NCI-H1048 (cell line): ENCODE measurements at regions not wholly inside any gene's neighbourhood (a gene's known extent, or its start where the extent isn't known, plus 50 kb on each side); places are given as distances from the start of the nearest gene placed in this dataset.
"Not testable (repeated sequence)": the region's sequence is repeated elsewhere in the genome, so short reads cannot be mapped to it uniquely, and the experiment has no call there.

Experiments
- DNase-seq: peaks from one replicate; lab custom pipeline; 2025; lab: John Stamatoyannopoulos, UW

DNA sequence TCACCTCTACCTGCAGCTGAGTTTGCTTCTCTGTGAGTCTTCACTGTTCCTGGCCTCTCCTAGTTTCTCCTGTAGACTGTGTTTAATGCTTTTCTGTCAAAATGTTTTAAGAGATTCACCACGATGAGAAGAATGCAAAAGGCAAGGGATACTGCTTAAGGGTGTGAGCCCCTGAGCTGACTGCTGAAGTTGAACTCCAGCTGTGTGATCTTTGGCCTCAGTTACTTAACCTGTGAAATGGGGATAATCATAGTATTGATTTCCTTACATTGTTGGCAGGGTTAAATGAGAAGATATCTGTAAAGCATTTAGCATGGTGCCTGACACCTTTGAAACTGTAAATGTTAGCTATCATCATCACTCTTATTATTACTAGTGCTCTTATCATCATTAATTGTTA, 230.2 kb upstream of the MYLIP start:
- no peak for DNase-seq

DNA sequence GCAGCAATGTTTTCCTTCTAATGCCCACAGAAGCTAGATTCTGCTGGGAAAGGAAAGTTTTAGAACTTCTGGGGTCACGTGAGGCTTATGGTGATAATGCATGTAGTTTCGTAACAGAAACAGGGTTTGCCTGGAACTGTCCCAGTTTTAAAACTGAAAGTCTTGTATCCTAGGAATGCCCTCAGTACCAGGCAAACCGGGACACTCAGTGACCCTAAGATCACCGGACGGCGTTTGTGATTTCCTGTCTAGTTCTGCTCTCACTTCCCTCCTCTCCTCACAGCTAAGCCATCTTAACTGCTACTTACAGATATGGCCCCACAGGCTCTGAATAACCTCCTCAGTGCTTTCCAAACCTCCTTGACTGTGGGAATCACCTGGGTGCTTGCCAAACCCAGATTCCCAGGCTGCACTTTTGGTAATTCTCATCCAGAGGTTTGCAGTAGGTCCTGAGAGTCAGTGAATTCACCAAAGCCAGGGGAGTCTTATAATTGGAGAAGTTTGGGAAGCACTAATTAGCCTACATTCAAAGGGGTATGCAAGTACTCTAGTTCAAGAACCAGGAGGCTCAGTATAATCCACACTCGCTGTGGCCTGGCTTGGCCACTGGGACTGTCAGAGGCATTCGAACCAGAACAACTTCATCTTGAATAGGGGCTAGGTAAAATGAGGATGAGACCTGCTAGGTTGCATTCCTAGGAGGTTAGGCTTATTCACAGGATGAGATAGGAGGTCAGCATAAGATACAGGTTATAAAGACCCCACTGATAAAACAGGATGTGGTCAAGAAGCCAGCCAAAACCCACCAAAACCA, 231.6 kb upstream of the MYLIP start:
- DNase-seq: no peak

DNA sequence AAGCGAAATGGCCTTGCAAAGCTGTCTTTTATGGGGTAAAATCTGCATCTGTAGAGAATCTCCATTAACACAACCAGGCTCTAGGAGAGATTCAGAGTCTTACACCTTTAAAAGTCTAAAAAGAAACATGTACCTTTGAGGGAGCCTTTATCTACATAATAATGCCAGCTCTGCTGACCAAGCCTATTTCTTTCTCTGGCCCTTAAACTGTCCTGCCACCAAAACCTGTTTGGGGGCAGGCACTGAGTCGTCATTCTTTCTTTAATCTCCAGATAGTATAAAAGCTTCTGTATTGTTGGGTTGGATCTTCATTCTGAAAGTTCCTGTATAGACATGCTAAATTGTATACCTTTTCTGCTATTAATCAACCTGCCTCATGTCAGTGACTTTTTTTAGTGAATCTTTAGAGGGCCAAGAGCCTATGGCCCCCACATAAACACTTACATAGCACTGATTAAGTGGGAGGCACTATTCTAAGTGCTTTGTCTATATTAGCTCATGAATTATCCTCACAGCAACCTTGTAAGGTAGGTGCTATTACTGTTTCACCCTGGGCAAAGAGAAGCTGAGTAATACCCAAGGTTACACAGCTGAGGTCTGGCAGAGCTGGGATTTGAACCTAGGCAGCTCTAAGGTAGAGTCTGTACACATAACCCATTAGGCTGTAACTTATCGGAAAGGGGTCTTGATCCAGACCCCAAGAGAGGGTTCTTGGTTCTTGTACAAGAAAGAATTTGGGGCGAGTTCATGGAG, 232.3 kb upstream of the DTNBP1 start:
- DNase-seq: no peak

DNA sequence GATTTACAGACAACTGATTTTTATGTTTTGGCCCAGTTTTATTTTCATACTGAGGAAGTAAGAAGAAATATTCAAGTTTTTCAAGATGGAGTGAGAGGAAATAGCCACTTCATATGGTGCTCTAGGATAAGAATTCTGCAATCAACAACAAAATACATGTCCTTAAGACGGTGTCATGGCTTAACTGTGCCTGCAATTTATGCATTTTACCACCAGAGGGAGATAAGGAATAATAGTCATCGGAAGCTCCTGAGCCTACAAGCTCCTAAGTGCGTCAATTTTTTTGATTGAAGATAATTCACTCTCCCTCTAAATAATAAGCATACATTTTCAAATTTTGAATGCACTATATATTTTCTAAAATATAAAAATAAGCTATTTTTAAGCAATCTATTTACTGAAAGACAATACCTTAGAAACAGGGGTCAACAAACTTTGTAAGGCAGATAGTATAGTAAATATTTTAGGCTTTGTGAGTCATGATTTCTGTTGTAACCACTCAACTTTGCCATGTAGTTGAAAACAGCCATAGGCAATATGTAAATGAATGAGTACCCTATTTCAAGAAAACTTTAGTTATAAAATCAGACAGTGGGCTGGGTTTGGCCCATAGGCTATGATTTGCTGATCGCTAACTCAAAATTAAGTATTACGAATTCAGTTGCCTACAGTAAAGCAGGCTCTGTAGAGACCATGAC, 230.9 kb upstream of the DTNBP1 start:
- no peak for DNase-seq

DNA sequence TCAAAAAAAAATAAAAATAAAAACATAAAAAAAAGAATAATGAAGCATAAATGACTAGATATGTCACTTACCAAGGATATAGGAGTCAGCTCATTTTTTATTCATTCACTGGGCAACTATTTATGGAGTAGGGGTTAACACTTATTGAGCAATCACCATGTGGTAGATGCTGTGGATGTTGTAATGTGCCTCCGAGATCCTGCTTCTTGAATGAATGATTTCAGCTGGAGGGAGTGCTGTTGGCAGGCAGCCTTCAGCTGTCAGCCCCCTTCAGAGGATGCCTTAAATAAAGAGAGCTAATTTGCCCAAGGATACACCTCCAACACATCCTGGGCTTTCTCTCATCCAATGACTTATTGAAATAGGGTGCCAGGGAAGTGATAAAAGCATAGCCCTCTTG, 229.5 kb upstream of the DTNBP1 start:
- DNase-seq: no peak

DNA sequence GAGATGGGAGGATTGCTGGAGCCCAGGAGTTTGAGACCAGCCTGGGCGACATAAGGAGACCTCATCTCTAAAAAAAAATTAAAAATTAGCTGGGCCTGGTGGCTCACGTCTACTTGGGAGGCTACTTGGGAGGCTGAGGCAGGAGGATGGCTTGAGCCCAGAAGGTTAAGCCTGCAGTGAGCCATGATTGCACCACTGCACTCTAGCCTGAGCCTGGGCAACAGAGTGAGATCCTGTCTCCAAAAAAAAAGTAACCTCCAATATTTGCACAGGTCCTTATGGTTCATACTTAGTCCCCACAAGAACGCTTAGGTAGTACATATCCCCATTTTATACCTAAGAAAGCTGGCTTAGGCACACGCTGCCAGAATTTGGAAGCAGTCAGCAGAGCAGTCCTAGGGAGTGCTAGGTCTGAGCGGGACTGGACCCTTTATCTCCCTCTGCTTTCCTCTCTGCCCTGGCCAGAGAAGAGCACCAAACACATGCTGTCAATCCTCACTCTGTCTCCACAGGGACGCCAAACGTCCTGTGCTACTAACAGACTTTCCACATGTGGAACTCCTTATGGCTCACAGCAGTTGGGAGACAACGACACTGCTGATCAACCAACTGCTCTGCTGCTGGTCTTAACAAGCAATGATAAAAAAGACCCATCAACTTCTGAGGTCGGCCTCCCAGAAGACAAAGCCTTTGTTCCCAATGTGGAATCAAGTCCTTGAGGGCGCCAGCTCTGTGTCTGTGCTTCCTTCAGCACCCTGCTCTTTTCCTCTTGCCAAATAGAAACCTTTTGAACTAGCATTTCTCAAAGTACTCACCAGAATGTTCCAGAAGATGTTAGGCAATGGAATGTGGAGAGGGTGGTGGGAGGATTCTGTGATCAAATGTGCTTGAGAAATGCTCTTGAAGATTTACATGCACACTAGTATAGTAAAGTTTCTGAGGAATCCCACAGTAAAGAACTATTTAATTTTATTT, 226.3 kb upstream of the DTNBP1 start:
- no peak for DNase-seq

DNA sequence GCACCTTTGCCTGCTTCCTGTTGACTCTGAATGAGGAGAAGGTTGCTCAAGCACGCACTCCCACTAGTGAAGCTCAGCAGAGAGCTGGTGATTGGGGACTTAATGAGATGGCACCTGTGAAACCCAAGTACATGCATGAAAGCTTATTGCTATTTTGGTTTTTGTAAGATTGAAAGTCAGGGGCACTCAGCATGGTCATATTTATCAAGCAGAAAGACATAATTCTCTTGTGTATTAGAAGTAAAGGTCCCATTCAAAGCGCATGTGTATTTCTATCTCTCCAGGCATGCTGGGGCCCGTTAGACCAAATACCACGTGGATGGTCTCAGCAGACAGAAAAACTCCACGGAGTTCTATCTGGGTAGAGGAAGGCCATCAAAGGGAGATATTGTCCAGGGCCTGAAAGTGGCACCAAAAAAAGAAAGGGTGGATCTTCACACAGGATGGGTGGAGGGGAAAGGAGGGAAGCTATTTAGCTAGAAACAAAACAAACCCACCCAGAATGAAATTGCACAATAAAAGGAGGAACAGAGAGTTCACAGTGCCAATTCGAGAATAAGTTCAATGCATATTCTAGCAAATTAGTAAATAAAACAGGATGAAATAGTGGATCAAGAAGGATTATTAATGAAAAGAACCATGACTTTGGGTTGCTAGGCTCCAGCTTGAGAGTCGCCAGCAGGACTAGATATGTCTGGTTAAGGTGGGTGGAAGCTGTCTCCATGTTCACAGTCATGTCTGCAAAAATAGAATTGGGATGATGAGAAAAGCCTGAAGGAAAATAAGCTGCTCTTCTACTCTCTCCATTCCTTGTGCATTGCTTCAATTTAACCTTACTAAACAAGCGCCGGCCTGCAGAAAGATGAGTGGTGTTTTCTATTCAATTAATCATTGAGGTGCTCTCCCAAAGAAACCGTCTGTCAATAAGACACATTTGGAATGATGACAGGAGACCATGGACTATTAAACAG, 224.9 kb upstream of the DTNBP1 start:
- no peak for DNase-seq

DNA sequence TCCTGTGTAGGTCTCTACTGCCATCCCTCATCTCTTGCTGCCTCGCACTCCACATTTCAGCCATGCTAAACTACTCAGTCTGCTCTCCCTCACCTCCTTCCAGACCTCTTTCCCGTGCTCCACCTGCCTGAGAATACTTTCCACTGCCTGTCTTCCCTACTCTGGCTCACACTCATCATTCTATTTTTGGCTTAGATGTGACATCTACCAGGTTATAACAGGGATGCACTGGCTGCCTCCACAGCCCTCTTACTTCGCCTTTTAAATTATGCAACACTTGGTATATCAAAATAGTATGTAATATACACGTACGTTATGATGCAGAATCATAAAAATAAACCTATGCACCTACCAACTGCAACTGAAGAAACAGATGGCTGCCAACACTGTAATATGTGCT, 222.8 kb upstream of the DTNBP1 start:
- DNase-seq: no peak

DNA sequence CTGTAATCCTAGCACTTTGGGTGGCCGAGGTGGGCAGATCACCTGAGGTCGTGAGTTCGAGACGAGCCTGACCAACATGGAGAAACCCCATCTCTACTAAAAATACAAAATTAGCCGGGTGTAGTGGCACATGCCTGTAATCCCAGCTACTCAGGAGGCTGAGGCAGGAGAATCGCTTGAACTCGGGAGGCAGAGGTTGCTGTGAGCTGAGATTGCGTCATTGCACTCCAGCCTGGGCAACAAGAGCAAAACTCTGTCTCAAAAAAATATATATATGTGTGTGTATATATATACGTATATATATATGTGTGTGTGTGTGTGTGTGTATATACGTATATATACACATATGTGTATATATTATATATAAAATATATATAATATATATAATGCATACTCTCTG, 220.8 kb upstream of the DTNBP1 start:
- DNase-seq: not testable (repeated sequence)

DNA sequence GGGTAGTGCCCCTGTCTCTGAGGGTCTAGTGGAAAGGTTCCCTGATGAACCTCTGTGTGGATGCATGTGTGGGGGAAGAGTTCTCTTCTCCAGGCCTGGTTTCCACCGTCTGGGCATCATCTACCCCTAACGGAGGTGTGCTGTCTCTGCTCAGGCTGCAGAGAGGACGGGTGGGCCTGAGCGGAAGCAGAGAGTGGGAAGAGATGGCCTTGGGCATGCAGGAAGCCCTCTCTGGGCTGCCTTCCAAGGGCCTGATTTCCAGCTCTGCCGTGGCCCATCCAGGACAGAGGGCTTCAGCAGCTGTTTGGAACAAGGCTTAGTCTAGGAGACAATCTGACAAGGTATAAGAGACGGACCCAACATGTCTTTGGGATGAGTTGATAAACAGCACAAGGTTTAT, 220.1 kb upstream of the DTNBP1 start:
- DNase-seq: no peak

DNA sequence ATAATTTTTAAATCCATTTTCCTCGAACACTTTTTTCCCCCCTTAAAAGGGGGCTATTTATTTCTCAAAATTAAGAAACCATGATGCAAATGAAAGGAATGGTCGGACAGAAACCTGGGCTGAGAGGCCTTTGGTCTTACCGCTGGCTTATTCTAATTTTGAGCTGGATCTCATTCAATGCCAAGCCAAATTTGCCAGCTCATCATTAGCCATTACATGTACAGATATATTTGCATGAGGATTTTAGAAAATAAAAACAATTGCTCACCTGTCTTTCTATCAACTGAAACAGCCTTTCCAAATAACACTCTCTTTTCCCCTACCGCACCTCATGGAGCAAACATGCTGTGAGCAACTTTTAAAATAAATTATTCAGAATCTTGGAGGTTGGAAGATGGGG, 219.5 kb upstream of the DTNBP1 start:
- no peak for DNase-seq

DNA sequence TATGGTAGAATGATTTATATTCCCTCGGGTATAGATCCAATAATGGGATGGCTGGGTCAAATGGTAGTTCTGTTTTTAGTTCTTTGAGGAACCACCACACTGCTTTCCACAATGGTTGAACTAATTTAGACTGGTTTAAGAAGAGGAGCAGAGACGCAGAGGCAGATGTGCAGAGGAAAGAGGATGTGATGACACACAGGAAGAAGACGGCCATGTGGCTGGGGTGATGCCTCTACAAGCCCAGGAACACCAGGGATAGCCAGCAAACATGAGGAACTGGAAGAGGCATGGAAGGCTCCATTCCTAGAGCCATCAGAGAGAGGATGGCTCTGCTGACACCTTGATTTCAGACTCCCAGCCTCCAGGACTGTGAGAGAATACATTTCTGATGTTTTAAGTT, 218.3 kb upstream of the DTNBP1 start:
- DNase-seq: no peak

DNA sequence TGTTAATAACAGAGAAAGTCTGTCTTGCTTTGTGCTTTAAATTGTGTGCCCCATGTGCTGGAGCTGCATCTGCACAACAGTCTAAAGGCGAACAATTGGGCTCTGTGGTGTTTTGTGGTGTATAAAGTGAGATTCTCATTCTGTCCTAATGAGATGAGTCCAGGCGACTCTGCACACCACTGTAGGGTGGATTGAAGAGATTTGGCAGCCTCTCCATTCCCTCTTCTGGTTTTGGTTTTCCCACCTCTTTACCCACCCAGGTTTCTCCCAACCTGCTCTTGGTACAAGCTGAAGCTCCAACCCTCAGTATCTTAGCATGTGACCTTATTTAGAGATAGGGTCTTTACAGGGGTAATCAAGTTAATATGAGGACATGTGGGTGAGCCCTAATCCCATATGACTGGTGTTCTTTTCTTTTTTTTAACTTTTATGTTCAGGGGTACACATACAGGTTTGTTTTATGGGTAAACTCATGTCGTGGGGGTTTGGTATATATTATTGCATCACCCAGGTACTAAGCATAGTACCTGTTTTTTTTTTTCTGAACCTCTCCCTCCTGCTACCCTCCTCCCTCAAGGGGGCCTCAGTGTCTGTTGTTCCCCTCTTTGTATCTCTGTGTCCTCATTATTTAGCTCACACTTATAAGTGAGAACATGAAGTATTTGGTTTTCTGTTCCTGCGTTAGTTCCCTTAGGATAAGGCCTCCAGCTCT, 217.6 kb upstream of the DTNBP1 start:
- no peak for DNase-seq

DNA sequence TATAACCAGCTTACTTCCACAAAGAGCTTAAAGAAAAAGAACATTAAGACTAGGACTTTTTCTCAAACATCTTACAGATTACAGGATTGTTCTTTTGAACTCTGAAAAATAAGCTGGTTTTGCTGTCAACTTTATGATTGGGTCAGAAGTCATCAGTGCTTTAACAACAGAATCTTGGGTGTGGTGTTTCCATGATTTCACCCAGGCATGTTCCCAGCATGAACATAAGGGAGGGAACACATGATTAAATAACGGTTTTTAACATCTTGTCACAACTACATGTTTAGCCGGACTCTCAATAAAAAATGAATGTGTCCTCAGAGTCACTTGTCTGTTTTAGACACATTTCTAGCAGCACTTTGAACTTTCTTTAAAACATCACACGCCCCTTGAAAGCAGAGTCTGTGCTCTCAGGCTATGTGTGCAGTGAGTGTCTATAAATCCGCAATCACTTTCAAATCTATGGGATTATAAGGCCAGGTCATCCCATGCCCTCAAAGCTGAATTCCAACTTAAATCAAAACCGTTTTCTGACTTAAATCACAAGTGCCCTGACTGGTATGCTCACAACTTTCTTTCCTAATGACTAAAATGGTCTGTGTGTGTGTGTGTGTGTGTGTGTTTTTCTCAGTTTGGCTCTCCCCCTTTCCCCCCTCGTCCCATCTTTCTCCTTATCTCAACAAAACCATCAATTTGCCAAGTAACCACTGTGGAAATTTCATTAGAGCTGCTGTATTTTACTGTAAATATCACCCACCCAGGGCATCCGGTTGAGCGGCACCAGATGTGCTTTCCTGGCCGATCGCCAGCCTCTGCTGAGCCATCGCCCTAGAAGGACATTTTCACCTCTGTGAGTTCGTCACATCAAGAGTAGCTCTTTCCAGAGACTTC, 216.8 kb upstream of the DTNBP1 start:
- DNase-seq: no peak

DNA sequence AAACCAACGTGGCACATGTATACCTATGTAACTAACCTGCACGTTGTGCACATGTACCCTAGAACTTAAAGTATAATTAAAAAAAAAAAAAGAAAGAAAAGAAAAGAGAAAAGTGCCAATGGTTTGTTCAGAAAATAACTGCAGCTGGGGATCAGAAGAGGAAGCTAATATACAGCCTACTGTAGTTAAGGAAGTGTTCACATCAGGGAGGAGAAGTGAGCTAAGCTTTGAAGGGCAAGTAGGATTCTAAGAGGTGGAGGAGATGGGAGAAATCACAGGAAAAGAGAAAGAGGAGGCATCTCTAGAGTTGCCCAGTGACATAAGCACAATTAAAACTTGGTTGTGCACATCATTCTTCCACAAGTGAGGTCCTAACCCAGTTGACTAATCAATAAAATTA, 214.4 kb upstream of the DTNBP1 start:
- DNase-seq: no peak

DNA sequence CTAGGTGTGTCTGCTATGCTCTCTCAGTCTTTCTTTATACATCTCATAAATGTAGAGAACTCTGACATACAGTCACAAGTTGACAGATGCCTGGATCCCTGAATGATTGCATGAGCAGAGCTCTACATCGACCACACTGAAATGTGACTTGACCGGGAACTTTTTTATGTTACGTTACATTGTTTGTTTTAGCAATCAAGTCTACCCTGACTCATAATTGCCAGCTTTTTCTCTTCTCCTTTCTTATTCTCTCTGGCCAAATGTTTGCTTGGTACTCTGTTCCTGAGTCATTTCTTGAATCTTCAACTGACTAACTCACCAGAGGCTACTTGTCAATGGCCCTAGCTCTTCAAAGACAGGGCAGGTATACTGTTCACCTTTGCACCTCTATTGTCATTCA, 213.6 kb upstream of the DTNBP1 start:
- DNase-seq: no peak

DNA sequence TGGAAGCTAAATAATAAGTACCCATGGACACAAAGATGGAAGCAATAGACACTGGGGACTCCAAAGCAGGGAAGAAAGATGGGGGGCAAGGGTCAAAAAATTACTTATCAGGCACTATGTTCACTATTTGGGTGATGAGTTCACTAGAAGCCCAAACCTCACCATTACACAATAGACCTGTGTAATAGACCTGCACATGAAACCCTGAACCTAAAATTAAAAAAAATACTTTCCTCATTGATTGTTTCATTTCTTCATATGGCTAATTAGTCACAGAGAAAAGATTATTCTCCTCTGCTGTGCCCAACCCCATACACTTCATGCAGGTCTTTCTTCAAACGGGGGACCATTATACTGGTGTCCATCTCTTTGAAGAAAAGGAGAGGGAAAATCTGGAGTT, 213.0 kb upstream of the DTNBP1 start:
- DNase-seq: no peak

DNA sequence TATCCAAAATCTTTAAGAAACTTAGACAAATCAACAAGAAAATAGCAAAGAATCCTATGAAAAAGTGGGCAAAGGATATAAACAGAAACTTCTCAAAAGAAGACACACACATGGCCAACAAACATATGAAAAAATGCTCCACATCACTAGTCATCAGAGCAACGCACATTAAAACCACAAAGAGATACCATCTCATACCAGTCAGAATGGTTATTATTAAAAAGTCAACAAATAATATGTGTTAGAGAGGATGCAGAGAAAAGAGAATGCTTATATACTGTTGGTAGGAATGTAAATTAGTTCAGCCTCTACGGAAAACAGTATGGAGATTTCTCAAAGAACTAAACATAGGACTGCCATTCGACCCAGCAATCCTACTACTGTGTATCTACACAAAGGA, 212.0 kb upstream of the DTNBP1 start:
- no peak for DNase-seq

DNA sequence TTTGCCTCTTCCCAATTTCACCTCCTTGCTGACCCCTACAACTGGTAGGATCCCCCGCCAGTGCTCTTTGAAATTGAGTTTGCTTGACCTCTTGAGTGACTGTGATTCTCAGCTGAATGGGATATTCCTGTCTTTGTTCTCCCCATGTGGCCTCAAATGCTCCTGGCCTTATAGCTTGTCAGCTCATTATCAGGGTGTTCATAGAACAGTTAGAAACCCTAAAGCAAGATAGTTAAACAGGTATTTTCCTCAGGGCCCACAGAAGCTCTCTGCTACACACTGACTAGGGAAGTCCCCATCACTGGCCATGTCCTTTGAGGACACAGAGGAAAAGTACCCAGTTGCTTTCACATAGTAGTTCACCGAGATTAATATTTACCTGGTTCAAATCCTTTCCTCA, 211.5 kb upstream of the DTNBP1 start:
- DNase-seq: no peak
